ENCODE measurements at regions not wholly inside any gene's neighbourhood (a gene's known extent, or its start where the extent isn't known, plus 50 kb on each side); places are given as distances from the start of the nearest gene placed in this dataset.

DNA sequence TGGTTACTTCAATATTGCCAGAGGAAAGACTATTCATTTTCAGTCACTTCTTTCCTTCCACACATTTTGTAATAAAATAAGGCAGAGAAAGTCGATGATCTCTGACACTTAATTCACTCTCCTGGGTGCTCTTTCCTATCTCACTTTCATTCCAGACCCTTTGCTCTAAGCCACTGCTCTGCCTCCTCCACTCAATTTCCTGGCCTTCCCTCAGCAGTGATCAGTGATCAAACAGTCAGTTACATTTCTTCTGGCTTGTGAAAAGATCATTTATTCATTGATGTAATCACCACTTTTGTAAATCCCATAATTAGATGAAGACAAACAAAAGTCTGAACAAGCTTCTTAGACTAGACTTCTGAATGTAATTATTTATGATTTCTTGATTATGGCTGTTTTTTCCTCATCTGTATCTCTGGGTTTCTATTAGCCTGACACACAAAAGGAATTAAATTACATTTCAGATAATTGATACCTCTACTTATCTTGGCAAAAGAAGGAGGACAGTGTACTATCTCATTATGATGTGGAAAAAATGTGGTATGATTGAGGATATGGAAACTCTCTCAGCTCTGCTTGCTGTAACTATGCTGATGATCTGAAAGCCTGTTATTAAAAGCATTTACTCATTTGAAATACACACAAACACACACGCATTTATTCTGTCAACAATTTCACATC is 1102.3 kb downstream of the GRM8 start:
- DNase-seq, result no peak
- WGBS (ENCODE audit: insufficient coverage), result no CpG with 5 or more reads among the region's 2 CpGs
- Histone ChIP-seq H3K36me3 (ENCODE audit: control insufficient read depth in 2 of 2, extremely low read depth in 1 of 2, insufficient read depth in 1 of 2, low read length in 1 of 2) (no peaks in the 10 kb centered on the region), H3K27ac (ENCODE audit: low read length) (no peak overlapping the region), H3K4me3 (ENCODE audit: control insufficient read depth in 1 of 2, extremely low read depth in 1 of 2, low read length in 1 of 2) (no peak overlapping the region), H3K9me3 (no peaks in the 10 kb centered on the region), H3K4me1 (ENCODE audit: control insufficient read depth in 1 of 2, extremely low read depth in 1 of 2, insufficient read depth in 2 of 2, low read length in 2 of 2) (no peaks in the 10 kb centered on the region), H3K27me3 (replicated peaks in 1 of 2; ENCODE audit: control insufficient read depth in 2 of 2, extremely low read depth in 1 of 2, insufficient read depth in 2 of 2, low read length in 1 of 2) (no peaks in the 10 kb centered on the region)
- no peak overlapping the region for H3K27ac Mint-ChIP-seq
- no peak overlapping the region for H3K4me3 Mint-ChIP-seq
- ChIA-PET CTCF (no interaction called here), POLR2A (no interaction called here)
- H3K36me3 Mint-ChIP-seq, result no peaks in the 10 kb centered on the region
- no peaks in the 10 kb centered on the region for H3K27me3 Mint-ChIP-seq
- no peaks in the 10 kb centered on the region for H3K4me1 Mint-ChIP-seq
- H3K9me3 Mint-ChIP-seq, result peaks cover 0 to 15% (median 6%) of the 10 kb centered on the region in 3 donors
- ATAC-seq (replicated peaks in 1 of 4), result no peak

DNA sequence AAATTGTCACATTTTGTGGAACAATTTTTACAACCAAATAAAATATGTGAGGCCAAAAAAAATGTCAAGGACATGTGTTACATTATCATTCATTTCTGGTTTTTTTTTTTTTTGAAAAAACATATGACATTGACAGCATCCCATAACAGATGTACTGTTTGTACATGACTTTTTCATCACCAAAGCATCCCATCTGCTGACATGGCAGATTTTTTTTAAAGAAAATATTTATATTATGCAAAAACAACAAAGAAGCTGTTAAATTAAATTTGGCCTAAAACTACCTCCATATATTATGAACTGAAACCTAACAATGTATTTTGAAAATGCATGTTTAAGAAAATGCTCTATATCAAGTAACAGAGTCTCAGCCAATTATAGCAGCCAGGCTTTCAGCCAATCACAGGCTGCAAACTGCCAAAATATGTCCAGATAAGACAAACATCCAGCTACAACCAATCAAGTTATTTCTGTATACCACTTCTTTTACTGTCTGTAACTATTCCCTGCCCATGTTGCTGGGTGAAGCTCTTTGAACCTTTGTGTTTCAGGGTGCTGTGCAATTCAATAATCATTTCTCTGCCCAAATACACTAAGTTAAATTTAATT is 1111.8 kb downstream of the GRM8 start:
- H3K9me3 Mint-ChIP-seq, result peaks cover 6 to 8% (median 8%) of the 10 kb centered on the region in 3 donors
- H3K27ac ChIP-seq (ENCODE audit: low read length), result no peak overlapping the region
- no peak overlapping the region for H3K4me3 ChIP-seq (ENCODE audit: control insufficient read depth in 1 of 2, extremely low read depth in 1 of 2, low read length in 1 of 2)
- no peak for ATAC-seq (replicated peaks in 1 of 4)
- ChIA-PET CTCF (no interaction called here), POLR2A (no interaction called here)
- DNase-seq, result no peak
- no peaks in the 10 kb centered on the region for H3K36me3 Mint-ChIP-seq
- no peak overlapping the region for H3K4me3 Mint-ChIP-seq
- no peaks in the 10 kb centered on the region for H3K4me1 ChIP-seq (ENCODE audit: control insufficient read depth in 1 of 2, extremely low read depth in 1 of 2, insufficient read depth in 2 of 2, low read length in 2 of 2)
- H3K27me3 Mint-ChIP-seq, result no peaks in the 10 kb centered on the region
- H3K9me3 ChIP-seq, result no peaks in the 10 kb centered on the region
- no peaks in the 10 kb centered on the region for H3K4me1 Mint-ChIP-seq
- no peaks in the 10 kb centered on the region for H3K27me3 ChIP-seq (replicated peaks in 1 of 2; ENCODE audit: control insufficient read depth in 2 of 2, extremely low read depth in 1 of 2, insufficient read depth in 2 of 2, low read length in 1 of 2)
- H3K36me3 ChIP-seq (ENCODE audit: control insufficient read depth in 2 of 2, extremely low read depth in 1 of 2, insufficient read depth in 1 of 2, low read length in 1 of 2), result no peaks in the 10 kb centered on the region
- H3K27ac Mint-ChIP-seq, result no peak overlapping the region

DNA sequence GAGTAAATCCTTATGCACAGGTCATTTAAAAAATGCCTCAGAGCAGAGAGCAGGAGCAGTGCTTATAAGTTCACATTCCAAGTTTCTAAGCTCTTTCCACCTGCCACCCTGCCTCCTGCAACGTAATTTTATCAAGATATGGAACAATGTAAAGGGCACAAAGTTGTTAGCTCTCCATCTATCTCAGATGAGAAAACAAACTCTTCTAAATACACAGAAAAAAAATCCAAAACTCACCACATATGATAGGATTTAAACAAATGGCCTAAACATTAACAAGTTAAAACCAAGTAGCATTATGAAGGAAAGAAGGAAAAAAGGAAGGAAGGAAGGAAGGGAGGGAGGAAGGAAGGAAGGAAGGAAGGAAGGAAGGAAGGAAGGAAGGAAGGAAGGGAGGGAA is 1132.8 kb downstream of the GRM8 start:
- no peak overlapping the region for H3K4me3 Mint-ChIP-seq
- Histone ChIP-seq H3K27me3 (replicated peaks in 1 of 2; ENCODE audit: control insufficient read depth in 2 of 2, extremely low read depth in 1 of 2, insufficient read depth in 2 of 2, low read length in 1 of 2) (no peaks in the 10 kb centered on the region), H3K36me3 (ENCODE audit: control insufficient read depth in 2 of 2, extremely low read depth in 1 of 2, insufficient read depth in 1 of 2, low read length in 1 of 2) (no peaks in the 10 kb centered on the region), H3K9me3 (no peaks in the 10 kb centered on the region), H3K27ac (ENCODE audit: low read length) (no peak overlapping the region), H3K4me3 (ENCODE audit: control insufficient read depth in 1 of 2, extremely low read depth in 1 of 2, low read length in 1 of 2) (no peak overlapping the region), H3K4me1 (ENCODE audit: control insufficient read depth in 1 of 2, extremely low read depth in 1 of 2, insufficient read depth in 2 of 2, low read length in 2 of 2) (no peaks in the 10 kb centered on the region)
- ChIA-PET POLR2A (no interaction called here), CTCF (no interaction called here)
- H3K9me3 Mint-ChIP-seq, result peaks cover 15 to 23% (median 18%) of the 10 kb centered on the region in 3 donors
- no peaks in the 10 kb centered on the region for H3K36me3 Mint-ChIP-seq
- no peak for ATAC-seq (replicated peaks in 1 of 4)
- no CpG with 5 or more reads among the region's 1 CpG for WGBS (ENCODE audit: insufficient coverage)
- H3K4me1 Mint-ChIP-seq, result no peaks in the 10 kb centered on the region
- H3K27ac Mint-ChIP-seq, result no peak overlapping the region
- DNase-seq, result no peak
- H3K27me3 Mint-ChIP-seq, result no peaks in the 10 kb centered on the region

DNA sequence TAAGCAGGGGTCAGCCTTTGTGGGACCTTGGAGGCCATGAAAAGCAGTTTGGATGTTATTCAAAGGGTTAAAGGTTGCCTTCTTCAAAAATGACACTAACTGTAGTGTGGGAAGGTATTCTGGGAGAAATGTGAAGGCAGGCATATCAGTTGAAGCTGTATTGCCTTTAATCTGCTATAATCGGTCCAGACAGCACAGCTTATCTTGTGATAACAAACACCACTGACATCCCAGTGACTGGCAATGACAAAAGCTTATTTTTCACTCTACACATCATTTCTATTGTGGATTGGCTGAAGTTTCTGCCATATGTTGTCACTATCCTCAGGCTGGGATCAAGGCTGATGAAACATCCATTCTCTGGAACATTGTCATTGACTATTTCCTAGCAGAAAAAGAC is 1149.2 kb downstream of the GRM8 start:
- Histone ChIP-seq H3K36me3 (ENCODE audit: control insufficient read depth in 2 of 2, extremely low read depth in 1 of 2, insufficient read depth in 1 of 2, low read length in 1 of 2) (no peaks in the 10 kb centered on the region), H3K4me3 (ENCODE audit: control insufficient read depth in 1 of 2, extremely low read depth in 1 of 2, low read length in 1 of 2) (no peak overlapping the region), H3K27me3 (replicated peaks in 1 of 2; ENCODE audit: control insufficient read depth in 2 of 2, extremely low read depth in 1 of 2, insufficient read depth in 2 of 2, low read length in 1 of 2) (no peaks in the 10 kb centered on the region), H3K9me3 (no peaks in the 10 kb centered on the region), H3K27ac (ENCODE audit: low read length) (no peak overlapping the region), H3K4me1 (ENCODE audit: control insufficient read depth in 1 of 2, extremely low read depth in 1 of 2, insufficient read depth in 2 of 2, low read length in 2 of 2) (no peaks in the 10 kb centered on the region)
- no CpG with 5 or more reads among the region's 1 CpG for WGBS (ENCODE audit: insufficient coverage)
- Mint-ChIP-seq H3K27ac (no peak overlapping the region), H3K36me3 (no peaks in the 10 kb centered on the region), H3K9me3 (peaks cover 14 to 38% (median 21%) of the 10 kb centered on the region in 3 donors), H3K4me3 (no peak overlapping the region), H3K4me1 (no peaks in the 10 kb centered on the region), H3K27me3 (no peaks in the 10 kb centered on the region)
- DNase-seq, result no peak
- CTCF ChIA-PET, result no interaction called here
- POLR2A ChIA-PET, result no interaction called here
- ATAC-seq (replicated peaks in 1 of 4), result no peak

DNA sequence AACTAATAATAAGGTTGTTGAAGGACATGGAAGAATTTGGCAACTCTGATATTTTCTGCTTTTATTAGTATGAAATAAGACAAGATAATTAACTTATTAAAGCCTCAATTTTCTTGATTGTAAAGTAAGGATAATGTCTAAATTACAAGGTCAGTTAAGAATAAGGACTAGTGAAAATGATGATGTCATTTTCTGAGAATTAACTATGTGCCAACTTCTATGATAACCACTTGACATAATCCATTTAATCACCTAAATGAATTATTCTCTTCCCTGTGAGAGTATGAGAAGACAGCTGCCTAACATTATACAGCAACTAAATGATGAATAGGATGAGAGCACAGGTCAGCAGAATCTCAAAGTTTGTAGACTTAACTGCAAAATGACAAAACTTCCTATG is 1153.4 kb upstream of the POT1 start:
- Mint-ChIP-seq H3K27me3 (no peaks in the 10 kb centered on the region), H3K4me1 (no peaks in the 10 kb centered on the region), H3K4me3 (no peak overlapping the region), H3K36me3 (no peaks in the 10 kb centered on the region), H3K27ac (no peak overlapping the region), H3K9me3 (peaks cover 7 to 35% (median 23%) of the 10 kb centered on the region in 3 donors)
- Histone ChIP-seq H3K4me1 (ENCODE audit: control insufficient read depth in 1 of 2, extremely low read depth in 1 of 2, insufficient read depth in 2 of 2, low read length in 2 of 2) (no peaks in the 10 kb centered on the region), H3K27me3 (replicated peaks in 1 of 2; ENCODE audit: control insufficient read depth in 2 of 2, extremely low read depth in 1 of 2, insufficient read depth in 2 of 2, low read length in 1 of 2) (no peaks in the 10 kb centered on the region), H3K36me3 (ENCODE audit: control insufficient read depth in 2 of 2, extremely low read depth in 1 of 2, insufficient read depth in 1 of 2, low read length in 1 of 2) (no peaks in the 10 kb centered on the region), H3K27ac (ENCODE audit: low read length) (no peak overlapping the region), H3K9me3 (peaks cover 4% of the 10 kb centered on the region), H3K4me3 (ENCODE audit: control insufficient read depth in 1 of 2, extremely low read depth in 1 of 2, low read length in 1 of 2) (no peak overlapping the region)
- POLR2A ChIA-PET, result no interaction called here
- CTCF ChIA-PET, result no interaction called here
- DNase-seq (no peak), ATAC-seq (replicated peaks in 1 of 4) (no peak)

DNA sequence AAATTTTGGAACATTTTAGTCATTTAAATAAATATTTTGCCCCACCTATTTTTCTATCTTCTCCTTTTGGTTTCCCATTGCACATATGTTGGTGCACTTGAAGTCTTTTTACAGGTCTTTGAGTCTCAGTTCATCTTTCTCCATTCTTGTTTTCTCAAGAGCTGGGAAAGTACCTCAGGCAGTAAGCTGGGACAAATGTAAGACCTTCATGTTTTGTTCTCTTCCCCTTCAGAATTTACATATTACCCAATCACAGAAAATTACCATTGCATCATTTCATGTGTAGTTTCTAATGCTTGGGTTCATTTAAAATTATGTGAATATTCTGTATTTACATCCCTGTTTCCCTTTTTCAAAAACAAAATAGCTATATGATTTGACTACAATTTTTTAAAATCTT is 1150.0 kb upstream of the POT1 start:
- POLR2A ChIA-PET, result no interaction called here
- Mint-ChIP-seq H3K4me1 (no peaks in the 10 kb centered on the region), H3K4me3 (no peak overlapping the region), H3K9me3 (peaks cover 6 to 15% (median 12%) of the 10 kb centered on the region in 3 donors), H3K27ac (no peak overlapping the region), H3K36me3 (no peaks in the 10 kb centered on the region), H3K27me3 (no peaks in the 10 kb centered on the region)
- Histone ChIP-seq H3K9me3 (no peaks in the 10 kb centered on the region), H3K27ac (ENCODE audit: low read length) (no peak overlapping the region), H3K27me3 (replicated peaks in 1 of 2; ENCODE audit: control insufficient read depth in 2 of 2, extremely low read depth in 1 of 2, insufficient read depth in 2 of 2, low read length in 1 of 2) (no peaks in the 10 kb centered on the region), H3K36me3 (ENCODE audit: control insufficient read depth in 2 of 2, extremely low read depth in 1 of 2, insufficient read depth in 1 of 2, low read length in 1 of 2) (no peaks in the 10 kb centered on the region), H3K4me1 (ENCODE audit: control insufficient read depth in 1 of 2, extremely low read depth in 1 of 2, insufficient read depth in 2 of 2, low read length in 2 of 2) (no peaks in the 10 kb centered on the region), H3K4me3 (ENCODE audit: control insufficient read depth in 1 of 2, extremely low read depth in 1 of 2, low read length in 1 of 2) (no peak overlapping the region)
- no peak for DNase-seq
- CTCF ChIA-PET, result no interaction called here
- ATAC-seq (replicated peaks in 1 of 4), result no peak

DNA sequence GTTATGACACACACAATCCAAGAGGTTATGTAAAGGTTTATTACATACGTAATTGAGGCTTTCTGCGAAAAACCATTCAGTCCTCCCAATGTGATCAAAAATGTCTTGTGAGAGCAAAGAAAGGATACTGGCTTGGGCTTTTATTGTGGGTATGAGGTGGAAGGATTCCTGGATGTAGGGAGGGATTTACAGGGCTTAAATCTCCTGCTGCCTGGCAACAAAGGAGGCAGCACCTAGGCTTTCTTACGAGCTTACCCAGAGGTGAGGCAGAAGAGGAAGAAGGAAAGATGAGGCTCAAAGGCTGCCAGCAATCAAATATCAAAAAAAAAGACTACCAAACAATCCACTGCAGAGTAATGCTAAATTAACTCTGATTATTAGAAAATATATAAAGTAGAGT is 1149.5 kb upstream of the POT1 start:
- WGBS (ENCODE audit: insufficient coverage), result 100% methylated on average over 2 of the region's 3 CpGs
- H3K4me1 ChIP-seq (ENCODE audit: control insufficient read depth in 1 of 2, extremely low read depth in 1 of 2, insufficient read depth in 2 of 2, low read length in 2 of 2), result no peaks in the 10 kb centered on the region
- DNase-seq, result no peak
- H3K9me3 ChIP-seq, result no peaks in the 10 kb centered on the region
- no peak overlapping the region for H3K4me3 ChIP-seq (ENCODE audit: control insufficient read depth in 1 of 2, extremely low read depth in 1 of 2, low read length in 1 of 2)
- no peaks in the 10 kb centered on the region for H3K27me3 ChIP-seq (replicated peaks in 1 of 2; ENCODE audit: control insufficient read depth in 2 of 2, extremely low read depth in 1 of 2, insufficient read depth in 2 of 2, low read length in 1 of 2)
- Mint-ChIP-seq H3K27me3 (no peaks in the 10 kb centered on the region), H3K4me3 (no peak overlapping the region), H3K9me3 (peaks cover 1 to 17% (median 12%) of the 10 kb centered on the region in 3 donors), H3K36me3 (no peaks in the 10 kb centered on the region), H3K27ac (no peak overlapping the region), H3K4me1 (no peaks in the 10 kb centered on the region)
- ChIA-PET POLR2A (no interaction called here), CTCF (no interaction called here)
- H3K36me3 ChIP-seq (ENCODE audit: control insufficient read depth in 2 of 2, extremely low read depth in 1 of 2, insufficient read depth in 1 of 2, low read length in 1 of 2), result no peaks in the 10 kb centered on the region
- ATAC-seq (replicated peaks in 1 of 4), result no peak
- H3K27ac ChIP-seq (ENCODE audit: low read length), result no peak overlapping the region
